ENCODE measurements at regions not wholly inside any gene's neighbourhood (a gene's known extent, or its start where the extent isn't known, plus 50 kb on each side); places are given as distances from the start of the nearest gene placed in this dataset.

- H3K9me3 ChIP-seq (replicated peaks; ENCODE audit: control insufficient read depth, insufficient read depth, low read length): no peaks in the 10 kb centered on the region
- dilution Hi-C loops (cut with MboI; ENCODE audit: extremely low pct_ligation_motif_present, low sequenced_read_pairs) (no loop called here), intact Hi-C loops (cut with micrococcal nuclease) (no loop called here)
- no peak overlapping the region for H3K27ac ChIP-seq (ENCODE audit: insufficient read depth, low read depth, low read length)
- POLR2A ChIA-PET: no interaction called here
- no peaks in the 10 kb centered on the region for H3K27me3 ChIP-seq (ENCODE audit: control insufficient read depth in 2 of 2, insufficient read depth in 2 of 2, low read length in 2 of 2)
- BruUV-seq (replicated peaks): no TSS peak
- no peak for DNase-seq (ENCODE audit: low read depth, low spot score)
- H2AFZ ChIP-seq (ENCODE audit: low read depth, low read length): no peak overlapping the region
- no peaks in the 10 kb centered on the region for H4K20me1 ChIP-seq (replicated peaks; ENCODE audit: control insufficient read depth, extremely low read depth, insufficient read depth, low read length)
- TF ChIP-seq GATA2 (IDR thresholded peaks at IDR 0.05; ENCODE audit: insufficient read depth, insufficient read length, low read depth, low read length) (no peak), JUN (IDR thresholded peaks at IDR 0.05; ENCODE audit: borderline replicate concordance, insufficient read depth, insufficient read length, low read depth) (no peak), EZH2 (IDR thresholded peaks at IDR 0.05; ENCODE audit: borderline replicate concordance, low read depth, low read length, severe bottlenecking) (no peak), FOS (IDR thresholded peaks at IDR 0.05; ENCODE audit: borderline replicate concordance, insufficient read depth, low read length) (no peak), POLR2A (IDR thresholded peaks at IDR 0.05; ENCODE audit: low read depth, low read length) (no peak), MAX (IDR thresholded peaks at IDR 0.05; ENCODE audit: insufficient read depth, insufficient read length) (no peak), MYC (IDR thresholded peaks at IDR 0.05; ENCODE audit: low read depth, low read length) (no peak), CTCF (IDR thresholded peaks at IDR 0.05; ENCODE audit: extremely low read depth in 1 of 2, insufficient read depth in 1 of 2, low read depth in 1 of 2, low read length in 2 of 2) (no peak), POLR2AphosphoS5 (IDR thresholded peaks at IDR 0.05; ENCODE audit: insufficient read depth, low read depth, low read length) (no peak)
- no peak overlapping the region for H3K4me2 ChIP-seq (ENCODE audit: insufficient read depth, low read length)
- no peaks in the 10 kb centered on the region for H3K79me2 ChIP-seq (ENCODE audit: control insufficient read depth, insufficient read depth, low read length)
- no peaks in the 10 kb centered on the region for H3K36me3 ChIP-seq (ENCODE audit: control insufficient read depth in 2 of 2, extremely low read depth in 1 of 2, insufficient read depth in 2 of 2, low read length in 2 of 2)
- CTCF ChIA-PET: no interaction called here
- FAIRE-seq: no peak
- H3K4me3 ChIP-seq (replicated peaks in 1 of 3; ENCODE audit: insufficient read depth in 1 of 3, low read depth in 1 of 3, low read length in 3 of 3): no peak overlapping the region
- H3K9me1 ChIP-seq (replicated peaks; ENCODE audit: control insufficient read depth, extremely low read depth, insufficient read depth, low read length): no peaks in the 10 kb centered on the region
- no peaks in the 10 kb centered on the region for H3K4me1 ChIP-seq (ENCODE audit: control insufficient read depth, extremely low read depth, insufficient read depth, low read length)
- no peak overlapping the region for H3K9ac ChIP-seq (replicated peaks; ENCODE audit: extremely low read depth, insufficient read depth, low read length)
These were observed 50.5 kb upstream of the GRIN2A start for GRCh38 chr16:10232757-10233156.
